A673 (cell line): ENCODE measurements at regions not wholly inside any gene's neighbourhood (a gene's known extent, or its start where the extent isn't known, plus 50 kb on each side); places are given as distances from the start of the nearest gene placed in this dataset.

Experiments used
- BruUV-seq: library from RNA; stranded (reverse); fragments of 400-500 nt; replicated peaks from 2 replicates; lab custom pipeline; 2021; lab: Mats Ljungman, UMichigan
- CTCF ChIA-PET: fragments of 300-600 bp; sonication (Branson Sonifier 250); formaldehyde crosslinking; loops from one replicate; lab custom pipeline; 2022; ENCODE audit warnings: antibody characterized with exemption; lab: Charles Lee
- POLR2A ChIA-PET: fragments of 300-600 bp; sonication (Branson Sonifier 250); formaldehyde crosslinking; loops from one replicate; lab custom pipeline; 2022; ENCODE audit warnings: antibody characterized with exemption; ENCODE audit not compliant: low non-redundant PET; lab: Charles Lee
- DNase-seq: peaks from one replicate; pipeline ENCODE4 v3.0.0-alpha.2; 2015; ENCODE audit warnings: low spot score
- H3K27ac ChIP-seq: fragments of 200-600 bp; sonication (generic); 2 replicates; pipeline ENCODE4 v1.5.1; 2016; ENCODE audit warnings: mixed run types, low read depth, mild to moderate bottlenecking, mixed read lengths, antibody characterized with exemption, low read length; ENCODE audit not compliant: poor library complexity, severe bottlenecking
- H3K27me3 ChIP-seq: fragments of 200-600 bp; sonication (generic); replicated peaks from 2 replicates; pipeline ENCODE4 v1.6.1; 2017; ENCODE audit warnings: mixed run types, low read depth, mild to moderate bottlenecking, mixed read lengths, antibody characterized with exemption, low read length; ENCODE audit not compliant: insufficient read depth, poor library complexity
- H3K36me3 ChIP-seq: fragments of 200-600 bp; sonication (generic); 2 replicates; pipeline ENCODE4 v1.6.1; 2016; ENCODE audit warnings: mixed run types, mild to moderate bottlenecking, mixed read lengths, antibody characterized with exemption, low read length; ENCODE audit not compliant: insufficient read depth, poor library complexity, severe bottlenecking
- H3K4me1 ChIP-seq: fragments of 200-600 bp; sonication (generic); 2 replicates; pipeline ENCODE4 v1.6.1; 2017; ENCODE audit warnings: mixed run types, mild to moderate bottlenecking, mixed read lengths, antibody characterized with exemption, low read length; ENCODE audit not compliant: insufficient read depth, poor library complexity, severe bottlenecking
- H3K4me3 ChIP-seq: fragments of 200-600 bp; sonication (generic); 2 replicates; pipeline ENCODE4 v1.5.1; 2016; ENCODE audit warnings: low read depth, mixed run types, mild to moderate bottlenecking, mixed read lengths, low read length; ENCODE audit not compliant: poor library complexity, severe bottlenecking
- H3K9me3 ChIP-seq: fragments of 200-600 bp; sonication (generic); 2 replicates; pipeline ENCODE4 v1.6.1; 2016; ENCODE audit warnings: mixed run types, low read depth, mild to moderate bottlenecking, mixed read lengths, antibody characterized with exemption, low read length; ENCODE audit not compliant: poor library complexity, severe bottlenecking
- CTCF ChIP-seq: fragments of 300-800, 200-600 bp; sonication (generic); conservative IDR thresholded peaks from 2 replicates; pipeline ENCODE4 v1.5.1; 2017; ENCODE audit warnings: low read depth, mild to moderate bottlenecking, antibody characterized with exemption, low read length, moderate library complexity, mixed read lengths
- EZH2 ChIP-seq: fragments of 200-600 bp; sonication (generic); IDR thresholded peaks from 2 replicates; pipeline ENCODE4 v1.6.1; 2017; ENCODE audit warnings: borderline replicate concordance, low read depth, mild to moderate bottlenecking, mixed read lengths, antibody characterized with exemption, low read length; ENCODE audit not compliant: poor library complexity, severe bottlenecking
- intact Hi-C: fragments of 100-400 bp; cut with micrococcal nuclease; formaldehyde crosslinking; loops from one replicate; pipeline ENCODE4 v1.10.0; 2022; ENCODE audit not compliant: unreplicated experiment

- Histone ChIP-seq H3K36me3 (no peaks in the 10 kb centered on the region), H3K27me3 (peaks cover 4% of the 10 kb centered on the region), H3K4me1 (no peaks in the 10 kb centered on the region), H3K27ac (no peak overlapping the region), H3K4me3 (no peak overlapping the region), H3K9me3 (no peaks in the 10 kb centered on the region)
- no TSS peak for BruUV-seq
- no peak for DNase-seq
- intact Hi-C loops, result no loop called here
- ChIA-PET POLR2A (no interaction called here), CTCF (no interaction called here)
- no peak for TF ChIP-seq CTCF
- no peak for TF ChIP-seq EZH2
These were observed 55.2 kb upstream of the NEK6 start for GRCh38 chr9:124202447-124202971.

GRCh38 chr9:124205686-124206352 is 51.9 kb upstream of the NEK6 start:
- BruUV-seq, result no TSS peak
- DNase-seq, result peak; percentile 72

GRCh38 chr9:124206391-124206790 is 51.4 kb upstream of the NEK6 start:
- ChIA-PET CTCF (no interaction called here), POLR2A (no interaction called here)
- no TSS peak for BruUV-seq
- no peak overlapping the region for H3K27ac ChIP-seq
- no peaks in the 10 kb centered on the region for H3K36me3 ChIP-seq
- no peak overlapping the region for H3K4me3 ChIP-seq
- H3K27me3 ChIP-seq, result no peaks in the 10 kb centered on the region
- no peaks in the 10 kb centered on the region for H3K4me1 ChIP-seq
- intact Hi-C loops, result no loop called here
- DNase-seq, result no peak
- TF ChIP-seq CTCF, result no peak
- TF ChIP-seq EZH2, result no peak
- H3K9me3 ChIP-seq, result no peaks in the 10 kb centered on the region

More at GRCh38 chr9:124205686-124206352, 51.9 kb upstream of the NEK6 start:
- CTCF ChIA-PET, result no interaction called here
- intact Hi-C loops, result no loop called here
- Histone ChIP-seq H3K4me1 (no peaks in the 10 kb centered on the region), H3K27me3 (no peaks in the 10 kb centered on the region), H3K36me3 (no peaks in the 10 kb centered on the region), H3K9me3 (no peaks in the 10 kb centered on the region), H3K27ac (no peak overlapping the region), H3K4me3 (no peak overlapping the region)
- POLR2A ChIA-PET, result no interaction called here
- no peak for TF ChIP-seq CTCF
- no peak for TF ChIP-seq EZH2
